Gastrocnemius medialis (tissue), 4 donors: ENCODE measurements at regions not wholly inside any gene's neighbourhood (a gene's known extent, or its start where the extent isn't known, plus 50 kb on each side); places are given as distances from the start of the nearest gene placed in this dataset.
"Not testable (repeated sequence)": the region's sequence is repeated elsewhere in the genome, so short reads cannot be mapped to it uniquely, and the experiment has no call there.

ENCODE experiments used
- ATAC-seq, 2 donors: fragments of 150-250 bp; one replicate each; pipeline ENCODE4 v1.9.1; 2016
- DNase-seq, 2 donors: peaks; one replicate each; pipeline ENCODE4 v3.0.0-alpha.2; 2019
- H3K27ac ChIP-seq, 4 donors: fragments of 200-600 bp; sonication (generic); 1 replicate in 1 of 4; 2 replicates in 3 of 4; pipeline ENCODE4 v1.5.1; 2016 to 2018; ENCODE audit warnings: mild to moderate bottlenecking in 2 of 4, moderate library complexity in 1 of 4
- H3K27me3 ChIP-seq, 3 donors: fragments of 200-600 bp; sonication (generic) in 2 of 3; 1 replicate in 1 of 3; 2 replicates in 2 of 3; pipeline versions ENCODE4 v1.5.1 to v1.6.0; 2016 to 2019; ENCODE audit warnings: mild to moderate bottlenecking in 1 of 3, moderate library complexity in 1 of 3
- H3K36me3 ChIP-seq, 2 donors: fragments of 200-600 bp; sonication (generic) in 1 of 2; one replicate each; pipeline ENCODE4 v1.5.1; 2017 to 2018
- H3K4me1 ChIP-seq, 2 donors: fragments of 200-600 bp; sonication (generic) in 1 of 2; one replicate each; pipeline ENCODE4 v1.5.1; 2016 to 2017; ENCODE audit warnings: mild to moderate bottlenecking in 2 of 2
- H3K4me3 ChIP-seq, 4 donors: fragments of 200-600 bp; sonication (generic) in 3 of 4; 1 replicate in 1 of 4; 2 replicates in 3 of 4; pipeline ENCODE4 v1.5.1; 2016 to 2019; ENCODE audit warnings: mild to moderate bottlenecking in 2 of 4
- H3K9me3 ChIP-seq, 3 donors: fragments of 200-600 bp; sonication (generic) in 2 of 3; 1 replicate in 1 of 3; 2 replicates in 2 of 3; pipeline ENCODE4 v1.5.1; 2016 to 2019
- CTCF ChIP-seq, 5 experiments: fragments of 450-650 bp in 3 of 5; fragments of 200-600 bp in 2 of 5; sonication (generic) in 2 of 5; IDR thresholded peaks in 4 of 5; conservative IDR thresholded peaks in 1 of 5; 1 replicate in 4 of 5; 2 replicates in 1 of 5; pipeline ENCODE4 v1.5.1; 2016 to 2019; ENCODE audit warnings: antibody characterized with exemption in 5 of 5, mild to moderate bottlenecking in 3 of 5, moderate library complexity in 3 of 5
- POLR2A ChIP-seq, 2 donors: fragments of 450-650 bp; IDR thresholded peaks; one replicate each; pipeline ENCODE4 v1.6.1; 2017; ENCODE audit warnings: antibody characterized with exemption in 2 of 2, mild to moderate bottlenecking in 2 of 2, moderate library complexity in 2 of 2
- in situ Hi-C, 4 donors: fragments of 200-750 bp; cut with MboI; loops; one replicate each; pipeline versions ENCODE4 v1.15.0 to v1.8.0; 2017; ENCODE audit warnings: low sequenced_read_pairs in 4 of 4
- intact Hi-C: fragments of 100-400 bp; cut with DNase I; formaldehyde crosslinking; loops from one replicate; pipeline ENCODE4 v1.15.1; 2023; ENCODE audit warnings: low total_unique reads

- no peak for DNase-seq
- H3K36me3 ChIP-seq: no peaks in the 10 kb centered on the region
- no peak overlapping the region for H3K4me3 ChIP-seq
- intact Hi-C loops: no loop called here
- no peaks in the 10 kb centered on the region for H3K4me1 ChIP-seq
- H3K9me3 ChIP-seq: no peaks in the 10 kb centered on the region
- H3K27me3 ChIP-seq: no peaks in the 10 kb centered on the region
- H3K27ac ChIP-seq: no peak overlapping the region
- no peak for ATAC-seq
- in situ Hi-C loops: no loop called here
- TF ChIP-seq POLR2A (IDR thresholded peaks at IDR 0.05) (no peak), CTCF (IDR thresholded peaks at IDR 0.05 in 4 of 5, conservative IDR thresholded peaks at IDR 0.05 in 1 of 5) (no peak)
Measured at GRCh38 chr3:86837871-86838270, 153.1 kb downstream of the VGLL3 start.

- Histone ChIP-seq H3K27me3 (no peaks in the 10 kb centered on the region), H3K36me3 (no peaks in the 10 kb centered on the region), H3K4me1 (no peaks in the 10 kb centered on the region), H3K9me3 (no peaks in the 10 kb centered on the region), H3K27ac (no peak overlapping the region), H3K4me3 (no peak overlapping the region)
- DNase-seq (no peak), ATAC-seq (no peak)
- in situ Hi-C loops: no loop called here
- intact Hi-C loops: no loop called here
- TF ChIP-seq POLR2A (IDR thresholded peaks at IDR 0.05) (no peak), CTCF (IDR thresholded peaks at IDR 0.05 in 4 of 5, conservative IDR thresholded peaks at IDR 0.05 in 1 of 5) (no peak)
Measured at GRCh38 chr3:86830566-86830965, 160.4 kb downstream of the VGLL3 start.

- intact Hi-C loops: no loop called here
- no peak for DNase-seq
- in situ Hi-C loops: no loop called here
- Histone ChIP-seq H3K36me3 (no peaks in the 10 kb centered on the region), H3K4me1 (no peaks in the 10 kb centered on the region), H3K27ac (no peak overlapping the region), H3K9me3 (no peaks in the 10 kb centered on the region), H3K4me3 (no peak overlapping the region), H3K27me3 (no peaks in the 10 kb centered on the region)
- no peak for ATAC-seq
- TF ChIP-seq POLR2A (IDR thresholded peaks at IDR 0.05): no peak
Measured at GRCh38 chr3:86828751-86829150, 162.2 kb downstream of the VGLL3 start.

GRCh38 chr3:86827582-86827981 lies 163.4 kb downstream of the VGLL3 start:
- H3K27ac ChIP-seq, H3K4me1 ChIP-seq, H3K27me3 ChIP-seq, in situ Hi-C loops, intact Hi-C loops, H3K9me3 ChIP-seq, DNase-seq, H3K4me3 ChIP-seq, H3K36me3 ChIP-seq, ATAC-seq: not testable (repeated sequence)

- H3K9me3 ChIP-seq: no peaks in the 10 kb centered on the region
- H3K4me1 ChIP-seq: no peaks in the 10 kb centered on the region
- no peaks in the 10 kb centered on the region for H3K36me3 ChIP-seq
- TF ChIP-seq POLR2A (IDR thresholded peaks at IDR 0.05): no peak
- no peak for TF ChIP-seq CTCF (IDR thresholded peaks at IDR 0.05 in 4 of 5, conservative IDR thresholded peaks at IDR 0.05 in 1 of 5)
- intact Hi-C loops: no loop called here
- DNase-seq (no peak), ATAC-seq (no peak)
- in situ Hi-C loops: no loop called here
- H3K4me3 ChIP-seq: no peak overlapping the region
- H3K27ac ChIP-seq: no peak overlapping the region
- no peaks in the 10 kb centered on the region for H3K27me3 ChIP-seq
Measured at GRCh38 chr3:86826292-86826691, 164.7 kb downstream of the VGLL3 start.

- Histone ChIP-seq H3K9me3 (no peaks in the 10 kb centered on the region), H3K27ac (no peak overlapping the region), H3K27me3 (no peaks in the 10 kb centered on the region), H3K4me3 (no peak overlapping the region), H3K36me3 (no peaks in the 10 kb centered on the region), H3K4me1 (no peaks in the 10 kb centered on the region)
- no peak for ATAC-seq
- no peak for DNase-seq
- intact Hi-C loops (no loop called here), in situ Hi-C loops (no loop called here)
- TF ChIP-seq POLR2A (IDR thresholded peaks at IDR 0.05) (no peak), CTCF (IDR thresholded peaks at IDR 0.05 in 4 of 5, conservative IDR thresholded peaks at IDR 0.05 in 1 of 5) (no peak)
Measured at GRCh38 chr3:86815880-86816279, 175.1 kb downstream of the VGLL3 start.
